ENCODE measurements at regions not wholly inside any gene's neighbourhood (a gene's known extent, or its start where the extent isn't known, plus 50 kb on each side); places are given as distances from the start of the nearest gene placed in this dataset.

DNA sequence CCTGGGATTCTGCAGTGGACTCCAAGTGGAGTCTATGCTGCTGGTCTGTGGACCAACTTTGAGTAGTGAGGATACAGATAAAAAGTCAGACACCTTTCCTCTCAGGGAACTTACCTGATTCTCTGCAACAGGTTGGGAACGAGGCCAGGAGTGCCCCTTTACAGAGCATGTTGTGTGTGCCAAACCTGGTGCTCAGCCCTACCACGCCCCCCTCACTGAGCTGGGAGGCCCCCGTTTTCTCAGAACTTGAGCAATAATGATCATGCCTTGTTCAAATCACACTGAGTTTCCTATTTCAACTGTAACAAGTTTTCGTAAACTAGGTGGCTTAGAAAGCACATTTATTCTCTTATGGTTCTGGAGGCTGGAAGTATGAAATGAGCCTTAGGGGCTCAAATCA lies 182.0 kb downstream of the COPRS start:
- TF ChIP-seq RFX5 (IDR thresholded peaks at IDR 0.05; ENCODE audit: borderline replicate concordance, low read depth, low read length) (no peak), EZH2 (IDR thresholded peaks at IDR 0.05; ENCODE audit: low read depth, low read length, severe bottlenecking) (no peak), SIN3A (conservative IDR thresholded peaks at IDR 0.05 in 1 of 2, IDR thresholded peaks at IDR 0.05 in 1 of 2; ENCODE audit: low read depth in 1 of 2, low read length in 2 of 2) (no peak), GABPA (IDR thresholded peaks at IDR 0.05; ENCODE audit: borderline replicate concordance, insufficient read depth, low read length) (no peak), CBX5 (IDR thresholded peaks at IDR 0.05; ENCODE audit: low read depth, low read length) (no peak)
- TF ChIP-seq, protein P1, sequence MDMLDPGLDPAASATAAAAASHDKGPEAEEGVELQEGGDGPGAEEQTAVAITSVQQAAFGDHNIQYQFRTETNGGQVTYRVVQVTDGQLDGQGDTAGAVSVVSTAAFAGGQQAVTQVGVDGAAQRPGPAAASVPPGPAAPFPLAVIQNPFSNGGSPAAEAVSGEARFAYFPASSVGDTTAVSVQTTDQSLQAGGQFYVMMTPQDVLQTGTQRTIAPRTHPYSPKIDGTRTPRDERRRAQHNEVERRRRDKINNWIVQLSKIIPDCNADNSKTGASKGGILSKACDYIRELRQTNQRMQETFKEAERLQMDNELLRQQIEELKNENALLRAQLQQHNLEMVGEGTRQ (IDR thresholded peaks at IDR 0.05; ENCODE audit: low read length) = no peak
- Histone ChIP-seq H4K8ac (ENCODE audit: extremely low read depth, insufficient read depth, low read length) (no peak overlapping the region), H2BK12ac (ENCODE audit: low read depth, low read length) (no peak overlapping the region), H3K56ac (replicated peaks; ENCODE audit: insufficient read length, low read depth, low read length) (no peak overlapping the region), H3K14ac (ENCODE audit: insufficient read length) (no peak overlapping the region), H4K91ac (replicated peaks; ENCODE audit: insufficient read length, low read length) (no peak overlapping the region), H4K20me1 (replicated peaks in 1 of 2; ENCODE audit: control insufficient read depth in 1 of 2, insufficient read depth in 2 of 2, low read length in 2 of 2) (no peaks in the 10 kb centered on the region), H2AFZ (ENCODE audit: low read length) (peak overlapping the region; percentile 32; the same call in 1 of the 2 replicates), H3K18ac (ENCODE audit: extremely low read depth, low read length) (no peak overlapping the region), H3K4me1 (replicated peaks in 1 of 4; ENCODE audit: control insufficient read depth in 3 of 4, insufficient read depth in 4 of 4, low read length in 3 of 4) (no peaks in the 10 kb centered on the region), H3K9ac (replicated peaks in 1 of 4; ENCODE audit: extremely low read depth in 1 of 4, low read depth in 3 of 4, low read length in 3 of 4) (no peak overlapping the region), H3K27me3 (replicated peaks in 1 of 4; ENCODE audit: control insufficient read depth in 3 of 4, extremely low read depth in 1 of 4, insufficient read depth in 3 of 4, low read length in 3 of 4) (no peaks in the 10 kb centered on the region), H2BK20ac (ENCODE audit: low read length) (no peak overlapping the region), H3K9me3 (ENCODE audit: insufficient read depth in 2 of 2, low read depth in 1 of 2, low read length in 1 of 2) (no peaks in the 10 kb centered on the region), H2BK15ac (ENCODE audit: low read length) (no peak overlapping the region), H3K79me1 (ENCODE audit: low read depth, low read length) (no peaks in the 10 kb centered on the region), H3K4me2 (ENCODE audit: insufficient read depth in 1 of 2, low read depth in 2 of 2, low read length in 2 of 2) (no peak overlapping the region), H4K5ac (ENCODE audit: insufficient read length, low read depth, low read length) (no peak overlapping the region), H2AK5ac (ENCODE audit: low read depth, low read length) (no peak overlapping the region), H3K23ac (ENCODE audit: insufficient read length) (no peak overlapping the region), H2BK5ac (ENCODE audit: low read depth, low read length) (no peak overlapping the region), H3K36me3 (ENCODE audit: control insufficient read depth in 2 of 4, insufficient read depth in 4 of 4, low read length in 3 of 4) (no peaks in the 10 kb centered on the region), H3K4ac (replicated peaks; ENCODE audit: insufficient read length, low read depth, low read length) (no peak overlapping the region), H3K79me2 (ENCODE audit: control insufficient read depth in 1 of 2, insufficient read depth in 2 of 2, low read length in 2 of 2) (no peaks in the 10 kb centered on the region), H2BK120ac (replicated peaks; ENCODE audit: low read depth, low read length) (no peak overlapping the region), H3K23me2 (ENCODE audit: low read depth, low read length) (no peaks in the 10 kb centered on the region; the same call in 1 of the 2 replicates), H3K4me3 (ENCODE audit: extremely low read depth in 1 of 4, insufficient read depth in 2 of 4, low read depth in 3 of 4, low read length in 4 of 4) (no peak overlapping the region), H3K27ac (ENCODE audit: low read depth, low read length) (no peak overlapping the region)
- WGBS, 2 experiments (ENCODE audit: extremely low coverage in 1 of 2, insufficient coverage in 1 of 2, insufficient read length in 1 of 2, insufficient replicate concordance in 2 of 2, low coverage in 1 of 2, low lambda C conversion rate in 2 of 2, missing lambda C conversion rate in 1 of 2) = 90% methylated on average over 4 of the region's 4 CpGs; no CpG with 5 or more reads in 1 of the 2 experiments
- FAIRE-seq (no peak), DNase-seq (ENCODE audit: low read depth in 1 of 2, low spot score in 2 of 2) (no peak)
- ChIA-PET POLR2A (ENCODE audit: partially characterized antibody) (no interaction called here), CTCF (ENCODE audit: partially characterized antibody) (no interaction called here)

Data from H1 (cell line).